ENCODE measurements at regions not wholly inside any gene's neighbourhood (a gene's known extent, or its start where the extent isn't known, plus 50 kb on each side); places are given as distances from the start of the nearest gene placed in this dataset.

GRCh38 chr15:69860321-69860720 lies 237.4 kb downstream of the TLE3 start:
- intact Hi-C loops (cut with DNase I; ENCODE audit: low total_unique reads) = no loop called here

GRCh38 chr15:69860921-69861320 lies 236.8 kb downstream of the TLE3 start:
- Histone ChIP-seq H3K27me3 (peaks cover 0 to 5% of the 10 kb centered on the region in 2 donors), H3K27ac (no peak overlapping the region), H3K36me3 (no peaks in the 10 kb centered on the region), H3K4me1 (no peaks in the 10 kb centered on the region), H3K9me3 (no peaks in the 10 kb centered on the region), H3K4me3 (no peak overlapping the region)
- TF ChIP-seq CTCF (IDR thresholded peaks at IDR 0.05) = no peak
- intact Hi-C loops (cut with DNase I; ENCODE audit: low total_unique reads) = no loop called here
- DNase-seq = no peak

More at GRCh38 chr15:69860321-69860720, 237.4 kb downstream of the TLE3 start:
- no peaks in the 10 kb centered on the region for H3K9me3 ChIP-seq
- no peak overlapping the region for H3K4me3 ChIP-seq
- DNase-seq = no peak
- H3K36me3 ChIP-seq = no peaks in the 10 kb centered on the region
- H3K27me3 ChIP-seq = peaks cover 0 to 5% of the 10 kb centered on the region in 2 donors
- no peak overlapping the region for H3K27ac ChIP-seq
- TF ChIP-seq CTCF (IDR thresholded peaks at IDR 0.05) = no peak
- no peaks in the 10 kb centered on the region for H3K4me1 ChIP-seq

GRCh38 chr15:69861331-69862171 lies 236.2 kb downstream of the TLE3 start:
- intact Hi-C loops (cut with DNase I; ENCODE audit: low total_unique reads) = no loop called here
- H3K27ac ChIP-seq = no peak overlapping the region
- no peak for DNase-seq
- no peak for TF ChIP-seq CTCF (IDR thresholded peaks at IDR 0.05)
- H3K4me3 ChIP-seq = no peak overlapping the region
- H3K27me3 ChIP-seq = peaks cover 0 to 5% of the 10 kb centered on the region in 2 donors
- no peaks in the 10 kb centered on the region for H3K36me3 ChIP-seq
- no peaks in the 10 kb centered on the region for H3K9me3 ChIP-seq
- H3K4me1 ChIP-seq = no peaks in the 10 kb centered on the region

GRCh38 chr15:69862540-69862939 lies 235.2 kb downstream of the TLE3 start:
- no peak overlapping the region for H3K27ac ChIP-seq
- H3K4me1 ChIP-seq = no peaks in the 10 kb centered on the region
- no peak for DNase-seq
- TF ChIP-seq CTCF (IDR thresholded peaks at IDR 0.05) = no peak
- no peaks in the 10 kb centered on the region for H3K36me3 ChIP-seq
- peaks cover 0 to 4% of the 10 kb centered on the region in 2 donors for H3K27me3 ChIP-seq
- no peaks in the 10 kb centered on the region for H3K9me3 ChIP-seq
- no peak overlapping the region for H3K4me3 ChIP-seq
- intact Hi-C loops (cut with DNase I; ENCODE audit: low total_unique reads) = no loop called here

GRCh38 chr15:69863446-69863845 lies 234.3 kb downstream of the TLE3 start:
- Histone ChIP-seq H3K4me3 (no peak overlapping the region), H3K36me3 (no peaks in the 10 kb centered on the region), H3K4me1 (no peaks in the 10 kb centered on the region), H3K9me3 (no peaks in the 10 kb centered on the region), H3K27ac (no peak overlapping the region), H3K27me3 (peaks cover 0 to 2% of the 10 kb centered on the region in 2 donors)
- TF ChIP-seq CTCF (IDR thresholded peaks at IDR 0.05) = no peak
- intact Hi-C loops (cut with DNase I; ENCODE audit: low total_unique reads) = no loop called here
- DNase-seq = no peak
